GM18519 (cell line): ENCODE measurements at regions not wholly inside any gene's neighbourhood (a gene's known extent, or its start where the extent isn't known, plus 50 kb on each side); places are given as distances from the start of the nearest gene placed in this dataset.
"Not testable (repeated sequence)": the region's sequence is repeated elsewhere in the genome, so short reads cannot be mapped to it uniquely, and the experiment has no call there.

ENCODE experiments used
- ATAC-seq: cut with Tn5 transposase; IDR thresholded peaks from one replicate; pipeline ENCODE4 v1.9.1; 2021; ENCODE audit warnings: mild to moderate bottlenecking, moderate library complexity; ENCODE audit not compliant: unreplicated experiment, low FRiP score

GRCh38 chr12:59407799-59408198 lies 188.0 kb upstream of the SLC16A7 start:
- ATAC-seq = no peak

DNA sequence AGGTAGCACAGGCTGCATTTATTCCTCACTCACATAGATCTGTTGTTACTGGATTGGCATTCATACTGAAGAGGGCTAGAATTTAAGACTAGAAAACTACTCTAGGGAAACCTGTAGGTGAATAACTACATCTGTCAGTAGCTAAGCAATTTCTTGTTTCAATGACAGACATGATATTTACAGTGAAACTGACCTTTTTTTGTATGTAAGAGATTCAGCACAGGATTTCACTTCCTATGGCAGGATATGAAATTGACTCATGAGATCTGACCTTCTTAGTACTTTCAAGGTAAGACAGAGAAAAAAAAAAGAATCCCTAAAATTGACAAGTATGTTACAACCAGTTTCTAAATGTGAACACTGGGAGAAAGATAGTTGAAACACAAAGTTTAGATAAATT lies 189.8 kb upstream of the SLC16A7 start:
- ATAC-seq = no peak

DNA sequence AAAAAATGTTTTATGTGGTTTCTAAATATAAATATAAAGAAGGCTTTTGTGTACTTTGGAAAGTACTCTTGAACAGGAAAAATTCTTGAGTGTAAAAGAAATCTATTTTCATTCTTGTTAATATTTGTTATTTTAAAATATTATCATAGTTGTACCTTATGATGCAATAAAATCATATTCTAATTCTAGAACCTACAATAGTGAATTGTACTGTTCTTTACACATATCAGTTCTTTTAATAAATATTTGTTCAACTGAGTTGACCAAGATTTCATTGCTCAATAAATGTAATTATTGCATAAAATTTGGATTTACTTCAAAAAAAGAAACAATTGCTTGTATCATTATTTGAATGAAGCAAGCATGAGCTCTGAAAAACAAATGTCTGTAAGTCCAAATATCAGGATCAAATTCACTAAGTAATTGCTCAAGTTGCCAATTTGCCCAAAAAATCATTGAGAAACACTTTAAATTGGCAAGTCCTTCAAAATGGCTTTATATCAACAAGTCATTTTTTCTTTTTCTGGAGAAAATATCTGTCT lies 191.6 kb upstream of the SLC16A7 start:
- ATAC-seq = no peak

DNA sequence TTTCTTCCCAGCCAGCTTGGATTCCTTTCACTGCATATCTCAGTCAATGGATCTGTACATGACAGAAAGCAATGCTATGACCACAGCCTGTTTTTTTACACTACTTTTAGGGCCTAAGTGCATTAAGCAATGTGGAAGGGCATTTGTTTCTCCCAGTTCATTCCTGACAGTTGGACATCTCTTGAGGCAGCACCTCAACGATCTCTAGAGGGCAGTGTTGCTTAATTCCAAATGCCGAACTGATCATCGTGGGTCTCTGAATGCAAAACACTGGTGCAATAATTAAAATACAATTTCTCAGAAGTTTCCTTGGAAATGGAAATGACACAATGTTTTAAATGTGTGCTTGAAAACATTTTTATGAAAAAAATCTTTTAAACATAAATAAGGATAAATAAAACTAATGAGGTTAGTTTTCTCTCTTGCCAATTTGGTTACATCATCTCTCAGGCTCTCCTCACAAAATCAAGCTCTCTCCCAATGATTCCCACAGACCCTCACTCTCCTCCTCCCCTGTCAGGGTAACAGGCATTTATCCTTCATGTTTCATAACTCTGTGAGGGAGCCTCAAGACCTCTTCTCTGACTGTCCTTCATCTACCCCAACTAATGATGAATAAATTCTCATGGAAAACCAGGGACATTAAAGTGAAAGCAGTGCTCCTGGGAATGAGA lies 192.4 kb upstream of the SLC16A7 start:
- ATAC-seq = peak; percentile 55

DNA sequence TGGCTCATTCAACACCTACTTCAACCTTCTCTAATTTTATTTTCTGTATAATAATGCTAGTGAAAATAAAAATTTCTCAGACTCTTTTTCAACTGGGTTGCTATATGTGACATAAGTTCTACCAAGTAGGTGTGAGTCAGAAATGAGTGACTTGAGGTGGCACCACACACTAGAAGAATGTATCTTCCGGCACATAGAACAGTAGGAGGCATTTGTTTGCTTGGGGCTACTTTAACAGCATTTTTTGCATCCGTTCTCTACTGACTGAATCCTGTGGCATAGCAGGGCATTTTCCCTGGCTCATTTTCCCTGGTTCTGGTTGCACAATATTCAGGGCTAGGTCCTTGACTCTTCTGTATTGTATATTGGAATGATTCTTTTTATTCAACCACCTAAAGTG lies 194.0 kb upstream of the SLC16A7 start:
- no peak for ATAC-seq

GRCh38 chr12:59398164-59398563 lies 197.7 kb upstream of the SLC16A7 start:
- no peak for ATAC-seq

GRCh38 chr12:59396919-59397318 lies 198.9 kb upstream of the SLC16A7 start:
- ATAC-seq = no peak

GRCh38 chr12:59396519-59396918 lies 199.3 kb upstream of the SLC16A7 start:
- ATAC-seq = no peak

DNA sequence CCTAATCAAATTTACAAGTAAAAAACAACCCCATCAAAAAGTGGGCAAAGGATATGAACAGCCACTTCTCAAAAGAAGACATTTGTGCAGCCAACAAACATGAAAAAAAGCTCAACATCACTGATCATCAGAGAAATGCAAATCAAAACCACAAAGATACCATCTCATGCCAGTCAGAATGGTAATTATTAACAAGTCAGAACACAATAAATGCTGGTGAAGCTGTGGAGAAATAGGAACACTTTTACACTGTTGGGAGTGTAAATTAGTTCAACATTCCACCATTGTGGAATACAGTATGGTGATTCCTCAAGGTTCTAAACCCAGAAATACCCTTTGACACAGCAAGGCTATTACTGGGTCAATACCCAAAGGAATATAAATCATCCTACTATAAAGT lies 200.5 kb upstream of the SLC16A7 start:
- ATAC-seq = not testable (repeated sequence)

DNA sequence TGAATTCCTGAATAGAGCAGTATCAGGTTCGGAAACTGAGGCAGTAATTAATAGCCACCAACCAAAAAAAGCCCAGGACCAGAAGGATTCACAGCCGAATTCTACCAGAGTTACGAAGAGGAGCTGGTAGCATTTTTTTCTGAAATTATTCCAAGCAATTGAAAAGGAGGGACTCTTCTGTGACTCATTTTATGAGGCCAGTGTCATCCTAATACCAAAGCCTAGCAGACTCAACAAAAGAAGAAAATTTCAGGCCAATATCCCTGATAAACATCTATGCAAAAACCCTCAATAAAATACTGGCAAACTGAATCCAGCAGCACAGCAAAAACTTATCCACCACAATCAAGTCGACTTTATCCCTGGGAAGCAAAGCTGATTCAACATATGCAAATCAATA lies 202.3 kb upstream of the SLC16A7 start:
- ATAC-seq = no peak

DNA sequence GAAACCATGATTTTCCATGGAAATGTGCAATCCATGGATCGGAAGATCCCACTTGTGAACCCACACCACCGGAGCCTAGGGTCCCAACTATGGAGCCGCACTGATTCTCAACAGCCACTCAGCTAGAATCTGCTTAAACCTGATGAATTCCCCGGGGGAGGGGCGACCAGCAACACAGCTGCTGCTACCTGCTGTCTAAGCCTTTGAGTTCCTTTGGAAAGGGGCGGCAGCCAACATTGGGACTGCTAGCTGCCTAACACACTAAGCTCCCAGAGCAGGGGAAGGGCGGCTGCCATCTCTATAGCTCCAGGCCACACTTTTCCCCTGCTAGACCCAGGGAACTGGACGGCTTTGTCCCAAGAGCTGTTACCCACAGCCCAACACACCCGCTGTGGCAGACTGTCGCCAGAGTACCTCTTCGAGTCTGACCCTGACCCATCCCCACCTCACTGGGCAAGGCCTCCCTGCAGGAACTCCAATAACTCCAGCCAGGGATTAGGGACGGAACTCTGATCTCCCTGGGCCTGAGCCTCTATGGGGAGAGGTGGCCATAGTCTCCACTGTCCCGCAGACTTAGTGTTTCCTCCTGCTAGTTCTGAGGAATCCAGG lies 205.8 kb upstream of the SLC16A7 start:
- ATAC-seq = no peak

DNA sequence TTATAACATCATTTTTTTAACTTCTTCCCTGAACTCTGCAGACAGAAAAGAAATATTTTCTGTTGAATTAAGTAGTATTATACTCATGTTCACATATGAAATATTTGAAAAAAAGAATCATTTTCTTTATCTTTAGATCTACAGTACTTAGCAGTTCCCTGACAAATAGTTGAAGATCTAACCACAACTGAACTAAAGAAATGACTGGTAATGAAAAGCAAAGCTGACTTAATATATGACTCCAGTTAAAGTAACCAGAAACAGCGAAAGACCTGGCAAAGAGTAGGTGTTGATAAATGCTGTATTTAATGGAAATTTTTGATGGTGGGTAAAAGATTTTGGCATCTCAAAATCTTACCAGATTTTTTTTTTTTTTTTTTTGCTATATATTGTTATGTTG lies 207.1 kb upstream of the SLC16A7 start:
- no peak for ATAC-seq

- ATAC-seq = no peak
These were observed 207.7 kb upstream of the SLC16A7 start for GRCh38 chr12:59388176-59388575.

GRCh38 chr12:59386236-59386635 lies 209.6 kb upstream of the SLC16A7 start:
- ATAC-seq = no peak

- no peak for ATAC-seq
These were observed 212.6 kb upstream of the SLC16A7 start for GRCh38 chr12:59383079-59383822.

DNA sequence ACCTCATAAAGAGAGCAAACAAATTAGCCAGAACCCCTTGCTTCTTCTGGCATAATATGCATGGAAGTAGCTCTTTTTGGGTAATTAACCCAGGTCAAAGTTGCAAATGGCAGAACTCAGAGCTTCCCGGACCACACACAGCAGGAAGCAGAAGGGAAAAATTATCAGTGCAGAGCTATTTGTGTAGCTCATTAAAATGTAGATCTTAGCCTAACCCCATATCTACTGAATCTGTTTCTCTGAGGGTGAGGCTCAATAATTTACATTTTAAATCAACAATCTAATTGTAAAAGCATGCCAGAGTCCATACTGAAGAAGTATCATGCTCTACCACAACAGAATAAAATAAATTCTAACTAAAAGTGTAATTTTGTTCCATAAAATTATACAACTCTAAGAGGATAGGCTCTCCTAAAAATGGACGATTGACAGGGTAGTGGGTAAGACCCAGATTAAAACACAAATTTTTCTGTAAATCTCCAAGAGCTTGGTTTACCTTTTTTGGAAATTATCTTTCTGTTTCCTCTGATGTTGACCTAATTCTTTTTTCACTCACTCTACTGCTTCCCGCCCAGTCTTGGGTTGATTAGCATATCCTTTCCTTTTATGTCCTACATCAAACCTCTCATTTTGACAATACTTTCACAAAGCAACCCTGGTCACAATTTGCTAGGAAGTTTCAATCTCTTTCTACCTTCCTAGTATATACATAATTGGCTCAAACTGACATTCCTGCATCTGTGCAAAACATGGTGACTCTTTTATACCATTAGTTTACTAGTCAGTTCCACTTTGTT lies 213.3 kb upstream of the SLC16A7 start:
- no peak for ATAC-seq

- ATAC-seq = no peak
These were observed 214.7 kb upstream of the SLC16A7 start for GRCh38 chr12:59381106-59381505.

- ATAC-seq = no peak
These were observed 220.2 kb upstream of the SLC16A7 start for GRCh38 chr12:59375633-59376032.

DNA sequence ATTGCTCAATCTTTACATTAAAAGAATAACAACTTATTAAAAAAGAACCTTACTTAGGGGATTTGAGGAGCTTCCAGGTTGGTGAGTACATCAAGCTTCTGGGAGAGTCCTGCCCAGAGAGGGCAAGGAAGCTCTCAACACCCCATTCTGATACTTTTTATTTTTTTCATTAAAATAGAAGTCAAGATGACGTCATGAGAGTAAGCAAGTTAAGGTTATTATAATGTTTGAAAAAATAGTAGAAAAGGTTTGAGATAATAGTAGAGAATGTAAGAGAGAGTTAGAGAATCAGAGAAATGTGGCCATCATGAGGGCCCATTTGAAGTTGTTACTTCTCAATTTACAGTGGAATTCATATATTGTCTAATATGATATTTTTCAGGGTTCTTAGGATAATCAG lies 221.0 kb upstream of the SLC16A7 start:
- no peak for ATAC-seq

GRCh38 chr12:59372956-59373355 lies 222.9 kb upstream of the SLC16A7 start:
- no peak for ATAC-seq

DNA sequence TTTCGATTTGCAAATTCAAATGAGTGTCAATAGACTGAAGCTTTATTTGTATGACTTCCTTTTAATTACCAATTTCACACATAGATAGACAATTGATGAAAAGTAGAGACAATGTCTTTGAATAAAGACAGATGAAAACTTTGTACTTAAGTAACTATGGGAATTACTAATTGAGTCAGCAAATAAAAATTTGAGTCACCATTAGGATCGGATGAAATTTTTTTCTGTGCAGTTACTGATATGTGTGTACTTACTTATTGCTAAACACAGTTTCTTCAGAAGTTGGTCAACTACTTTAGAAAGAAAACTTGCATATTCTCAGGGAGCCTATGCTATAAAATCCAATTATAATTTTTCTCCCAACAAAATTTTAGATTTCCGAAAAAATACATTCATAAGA lies 224.9 kb upstream of the SLC16A7 start:
- ATAC-seq = no peak
